HepG2 (cell line): ENCODE measurements at regions not wholly inside any gene's neighbourhood (a gene's known extent, or its start where the extent isn't known, plus 50 kb on each side); places are given as distances from the start of the nearest gene placed in this dataset.

ENCODE experiments used
- CAMTA2 ChIP-seq: sonication (generic); formaldehyde crosslinking; IDR thresholded peaks from 2 replicates; pipeline ENCODE4 v1.4.0; 2020; ENCODE audit warnings: mild to moderate bottlenecking, missing genetic modification reagents, borderline replicate concordance
- CTCF ChIP-seq: sonication (generic); formaldehyde crosslinking; IDR thresholded peaks from 2 replicates; pipeline ENCODE4 v1.5.0; 2020; ENCODE audit warnings: mild to moderate bottlenecking, missing genetic modification reagents, moderate library complexity
- GMEB1 ChIP-seq: sonication (generic); formaldehyde crosslinking; IDR thresholded peaks from 2 replicates; pipeline ENCODE4 v1.5.1; 2020; ENCODE audit warnings: missing genetic modification reagents, mild to moderate bottlenecking, borderline replicate concordance
- SMARCE1 ChIP-seq: fragments of 450-650 bp; IDR thresholded peaks from 2 replicates; pipeline ENCODE4 v1.6.1; 2017; ENCODE audit warnings: borderline replicate concordance
- TCF12 ChIP-seq, 2 experiments: fragments of 450-650 bp in 1 of 2; sonication (generic) in 1 of 2; formaldehyde crosslinking in 1 of 2; IDR thresholded peaks; 2 replicates each; pipeline versions ENCODE4 v1.6.1 to v1.8.0; 2017 to 2022; ENCODE audit warnings: antibody characterized with exemption in 1 of 2, mild to moderate bottlenecking in 1 of 2, missing genetic modification reagents in 1 of 2, moderate library complexity in 1 of 2
- TCF7L2 ChIP-seq: IDR thresholded peaks from 2 replicates; pipeline ENCODE4 v1.6.1; 2011; ENCODE audit warnings: mild to moderate bottlenecking, low read depth, low read length, moderate library complexity
- ZMAT3 ChIP-seq: sonication (generic); formaldehyde crosslinking; conservative IDR thresholded peaks from 2 replicates; pipeline ENCODE4 v1.7.0; 2021; ENCODE audit warnings: missing genetic modification reagents
- ZNF660 ChIP-seq: sonication (generic); formaldehyde crosslinking; IDR thresholded peaks from 2 replicates; pipeline ENCODE4 v1.5.1; 2020; ENCODE audit warnings: mild to moderate bottlenecking, low read depth, missing genetic modification reagents, borderline replicate concordance
- ZXDC ChIP-seq: sonication (generic); formaldehyde crosslinking; IDR thresholded peaks from 2 replicates; pipeline ENCODE4 v1.5.0; 2020; ENCODE audit warnings: mild to moderate bottlenecking, missing genetic modification reagents

- TF ChIP-seq GMEB1 (CRISPR knock-in tag) (no peak), CTCF (CRISPR knock-in tag) (no peak), SMARCE1 (no peak), ZXDC (no peak), ZMAT3 (no peak), CAMTA2 (CRISPR knock-in tag) (no peak), TCF7L2 (no peak), ZNF660 (CRISPR knock-in tag) (no peak), TCF12 (IDR thresholded peaks at IDR 0.05) (no peak), TCF12 (CRISPR knock-in tag; IDR thresholded peaks at IDR 0.05) (no peak)
These were observed 53.8 kb upstream of the RAD23B start for GRCh38 chr9:107229241-107229741.
